ENCODE measurements at regions not wholly inside any gene's neighbourhood (a gene's known extent, or its start where the extent isn't known, plus 50 kb on each side); places are given as distances from the start of the nearest gene placed in this dataset.

DNA sequence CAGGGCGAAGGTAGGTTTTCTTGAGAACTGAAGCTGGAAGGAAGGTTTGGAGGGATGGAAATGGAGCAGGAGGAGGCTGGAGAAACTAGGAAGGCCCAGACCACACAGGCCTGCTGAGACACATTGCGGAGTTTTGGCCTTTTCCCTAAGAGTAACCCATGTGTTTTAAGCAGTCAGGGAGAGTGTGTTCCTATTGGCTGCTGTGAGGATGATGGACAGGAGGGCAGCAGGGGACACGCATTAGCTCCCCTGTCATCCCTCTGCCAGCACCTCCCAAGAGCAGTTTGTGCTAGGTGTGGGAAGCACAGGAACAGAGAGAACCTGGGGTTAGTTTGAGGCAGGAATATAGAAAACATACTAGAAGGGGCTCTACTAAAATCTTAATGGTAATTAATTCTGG, 842.1 kb downstream of the TBC1D22A start:
- DNase-seq: no peak

- DNase-seq: no peak
Measured at GRCh38 chr22:47602732-47603131, 840.3 kb downstream of the TBC1D22A start.

- DNase-seq: no peak
Measured at GRCh38 chr22:47601666-47602065, 839.2 kb downstream of the TBC1D22A start.

- no peak for DNase-seq
Measured at GRCh38 chr22:47600791-47601625, 838.6 kb downstream of the TBC1D22A start.

- no peak for DNase-seq
Measured at GRCh38 chr22:47600281-47600680, 837.8 kb downstream of the TBC1D22A start.

DNA sequence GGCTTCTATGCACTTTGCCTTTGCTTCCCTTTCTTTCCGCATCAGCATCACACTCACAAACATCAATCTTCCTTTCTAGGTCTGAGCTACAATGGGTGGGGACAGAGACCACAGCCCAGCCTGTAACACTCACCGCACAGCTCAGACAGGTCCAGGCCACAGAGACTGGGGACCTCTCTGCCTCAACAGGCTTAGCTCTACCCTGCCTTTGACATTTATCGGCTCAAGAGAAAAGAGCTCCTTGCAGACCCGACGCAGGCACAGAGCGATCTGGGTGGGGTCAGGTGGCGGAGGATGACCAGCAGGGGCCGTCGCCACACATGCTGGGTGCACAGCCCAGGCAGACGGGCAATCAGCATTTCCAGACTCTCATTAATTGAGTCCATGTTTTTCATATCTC, 837.3 kb downstream of the TBC1D22A start:
- DNase-seq: no peak

DNA sequence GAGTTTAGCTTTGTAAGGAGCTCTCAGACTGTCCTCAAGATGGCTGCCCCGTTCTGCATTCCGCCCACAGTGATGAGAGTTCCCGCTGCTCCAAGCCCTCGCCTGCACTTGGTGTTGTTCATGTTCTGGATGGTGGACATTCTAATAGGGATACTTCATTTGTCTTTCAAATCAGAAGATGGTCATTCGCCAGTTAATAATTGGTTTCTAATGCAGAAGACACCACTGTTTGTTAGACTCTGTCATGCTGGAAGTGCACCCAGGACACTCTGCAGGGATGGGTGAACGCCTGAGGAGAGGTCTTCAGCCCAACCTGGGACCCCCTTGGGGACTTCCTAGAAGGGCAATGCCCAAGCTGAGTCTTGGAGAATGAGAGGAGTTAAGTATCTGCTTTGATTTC, 836.4 kb downstream of the TBC1D22A start:
- no peak for DNase-seq

DNA sequence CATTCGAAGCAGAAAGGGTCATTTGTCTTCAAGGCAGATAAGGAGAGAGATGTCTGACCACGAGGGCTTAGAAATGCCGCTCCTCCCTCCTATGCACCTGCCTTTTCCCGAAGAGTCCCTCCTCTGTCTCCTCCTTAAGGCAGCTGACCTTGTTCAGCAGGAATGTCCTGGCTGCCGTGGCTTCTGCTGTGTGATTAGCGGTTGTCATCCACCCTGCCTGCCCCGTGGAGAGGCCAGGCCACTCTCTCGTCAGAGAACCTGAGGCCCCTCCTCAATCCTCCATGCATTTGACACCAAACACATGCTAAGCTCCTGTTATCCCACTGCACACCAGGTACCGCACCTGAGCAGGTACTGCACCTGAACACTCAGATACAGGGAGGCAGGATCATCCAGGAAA, 834.6 kb downstream of the TBC1D22A start:
- no peak for DNase-seq

GRCh38 chr22:47596176-47596690, 833.8 kb downstream of the TBC1D22A start:
- no peak for DNase-seq

DNA sequence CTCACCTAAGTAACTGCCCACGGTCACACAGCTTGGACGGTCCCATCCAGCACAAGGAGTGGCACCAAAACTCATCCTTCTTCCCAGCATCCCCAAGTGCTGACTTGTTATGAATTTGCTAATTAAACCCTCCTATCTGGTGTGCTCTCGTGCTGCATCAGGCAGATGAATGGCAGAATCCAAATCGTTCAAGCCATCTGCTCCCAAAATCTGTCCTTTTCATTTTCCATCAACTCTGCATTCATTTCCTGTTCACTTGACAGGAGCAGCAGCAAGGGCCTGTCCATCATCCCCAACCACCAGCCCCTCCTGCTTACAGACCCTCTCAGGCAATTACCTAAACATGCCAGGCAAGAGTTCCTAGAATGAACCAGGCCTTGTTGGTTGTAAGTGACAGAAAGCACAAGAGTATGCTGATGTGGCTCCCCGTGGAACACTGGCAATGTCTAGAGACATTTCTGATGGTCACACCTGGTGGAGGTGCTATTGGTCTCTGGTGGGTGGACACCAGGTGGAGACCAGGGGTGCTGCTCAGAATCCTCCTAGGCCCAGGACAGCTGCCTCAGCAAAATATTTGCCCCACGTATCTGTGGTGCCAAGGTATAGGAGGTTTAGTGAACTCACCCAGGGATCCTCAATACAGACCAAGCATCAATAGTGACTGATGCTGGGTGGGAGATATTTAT, 832.5 kb downstream of the TBC1D22A start:
- DNase-seq: no peak

GRCh38 chr22:47593911-47594311, 831.5 kb downstream of the TBC1D22A start:
- DNase-seq: no peak

DNA sequence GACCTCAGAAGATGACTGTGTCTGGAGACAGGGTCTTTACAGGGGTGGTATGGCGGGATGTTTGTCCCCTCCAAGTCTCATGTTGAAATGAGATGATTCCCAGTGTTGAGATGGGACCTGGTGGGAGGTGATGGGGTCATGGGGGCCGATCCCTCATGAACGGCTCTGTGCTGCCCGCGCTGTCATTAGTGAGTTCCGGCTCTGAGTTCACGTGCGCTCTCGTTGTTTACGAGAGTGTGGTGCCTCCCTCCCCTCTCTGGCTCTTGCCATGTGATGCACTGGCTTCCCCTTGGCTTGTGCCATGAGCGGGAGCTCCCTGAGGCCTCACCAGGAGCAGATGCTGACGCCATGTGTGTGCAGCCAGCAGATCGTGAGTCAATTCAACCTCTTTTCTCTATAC, 830.8 kb downstream of the TBC1D22A start:
- no peak for DNase-seq

- DNase-seq: no peak
Measured at GRCh38 chr22:47592791-47593190, 830.3 kb downstream of the TBC1D22A start.

DNA sequence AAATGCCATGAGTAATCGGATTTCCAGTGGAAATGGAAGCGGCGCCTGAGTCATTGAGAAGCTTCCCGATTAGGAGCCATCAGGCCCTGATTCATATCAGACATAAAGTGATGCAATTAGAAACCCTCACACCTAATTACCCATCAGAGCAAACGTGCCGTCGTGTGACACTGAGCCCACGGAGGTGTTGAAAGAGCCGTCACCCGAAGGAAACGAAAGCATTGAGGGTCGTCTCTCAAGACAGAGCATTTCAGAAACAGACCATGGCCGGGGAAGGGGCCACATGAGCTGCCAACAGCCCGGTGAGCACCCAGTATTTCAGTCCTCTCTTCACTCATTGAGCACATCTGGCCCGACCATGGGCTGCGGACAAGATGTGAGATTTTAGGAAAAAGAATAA, 829.3 kb downstream of the TBC1D22A start:
- DNase-seq: no peak

DNA sequence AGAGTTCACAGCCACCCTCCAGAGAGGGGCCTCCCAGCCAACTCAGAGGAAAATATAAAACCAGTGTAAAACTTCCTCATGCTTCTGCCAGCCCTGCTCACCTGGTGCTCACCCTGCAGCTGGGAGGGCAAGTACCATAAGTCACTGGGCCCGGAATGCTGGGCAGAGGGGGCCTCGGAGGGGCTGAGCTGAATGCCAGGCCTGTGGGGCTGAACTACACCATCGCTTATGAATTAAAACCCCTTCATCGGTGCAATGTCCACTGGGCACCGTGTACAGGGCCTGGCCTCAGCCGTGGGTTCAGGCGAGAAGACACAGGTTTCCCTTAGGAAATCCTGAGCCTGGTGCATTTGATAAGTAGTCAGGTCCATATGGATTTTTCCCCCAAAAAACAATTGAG, 828.6 kb downstream of the TBC1D22A start:
- DNase-seq: no peak

DNA sequence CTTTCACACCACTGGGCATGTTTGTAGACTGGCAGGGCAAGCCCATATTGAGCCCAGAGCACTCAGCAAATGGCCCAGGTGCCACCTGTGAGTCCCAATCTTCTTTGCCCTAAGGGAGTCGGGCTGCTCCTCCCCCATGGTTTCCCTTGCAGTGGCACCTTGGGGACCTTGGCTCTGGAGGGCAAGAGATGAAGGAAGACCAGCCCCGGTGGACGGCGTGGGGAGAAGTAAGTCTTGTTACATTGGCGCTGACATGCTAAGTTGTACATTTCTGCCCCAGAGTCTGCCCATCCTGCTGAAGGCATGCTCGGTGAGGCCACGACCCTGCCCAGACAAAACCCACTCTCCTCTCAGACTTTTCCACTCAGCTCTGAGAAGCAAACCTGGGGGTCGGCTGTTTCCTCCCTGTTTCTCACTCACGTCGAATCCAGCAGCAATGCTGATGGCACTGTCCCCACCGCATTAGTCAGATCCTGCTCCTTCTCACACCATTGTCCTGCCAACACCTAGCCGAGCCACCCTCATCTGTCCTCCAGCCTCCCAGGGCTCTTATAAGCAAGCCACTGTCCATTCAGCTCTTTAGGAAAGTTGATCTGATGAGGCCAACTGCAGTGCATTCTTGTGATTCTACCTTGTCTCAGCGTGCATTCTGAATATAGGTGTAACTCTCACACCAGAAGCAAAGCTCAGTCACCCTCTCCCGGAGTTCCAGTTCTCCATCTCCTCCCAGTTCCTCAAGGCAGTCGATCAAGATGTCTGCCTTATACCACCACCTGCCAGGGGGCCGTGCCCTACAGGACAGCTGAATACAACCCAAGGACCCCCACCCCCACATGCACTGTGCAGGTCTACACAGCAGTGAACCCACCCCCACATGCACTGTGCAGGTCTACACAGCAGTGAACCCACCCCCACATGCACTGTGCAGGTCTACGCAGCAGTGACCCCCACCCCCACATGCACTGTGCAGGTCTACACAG, 827.1 kb downstream of the TBC1D22A start:
- DNase-seq: no peak

- DNase-seq: no peak
Measured at GRCh38 chr22:47588578-47588960, 826.1 kb downstream of the TBC1D22A start.

DNA sequence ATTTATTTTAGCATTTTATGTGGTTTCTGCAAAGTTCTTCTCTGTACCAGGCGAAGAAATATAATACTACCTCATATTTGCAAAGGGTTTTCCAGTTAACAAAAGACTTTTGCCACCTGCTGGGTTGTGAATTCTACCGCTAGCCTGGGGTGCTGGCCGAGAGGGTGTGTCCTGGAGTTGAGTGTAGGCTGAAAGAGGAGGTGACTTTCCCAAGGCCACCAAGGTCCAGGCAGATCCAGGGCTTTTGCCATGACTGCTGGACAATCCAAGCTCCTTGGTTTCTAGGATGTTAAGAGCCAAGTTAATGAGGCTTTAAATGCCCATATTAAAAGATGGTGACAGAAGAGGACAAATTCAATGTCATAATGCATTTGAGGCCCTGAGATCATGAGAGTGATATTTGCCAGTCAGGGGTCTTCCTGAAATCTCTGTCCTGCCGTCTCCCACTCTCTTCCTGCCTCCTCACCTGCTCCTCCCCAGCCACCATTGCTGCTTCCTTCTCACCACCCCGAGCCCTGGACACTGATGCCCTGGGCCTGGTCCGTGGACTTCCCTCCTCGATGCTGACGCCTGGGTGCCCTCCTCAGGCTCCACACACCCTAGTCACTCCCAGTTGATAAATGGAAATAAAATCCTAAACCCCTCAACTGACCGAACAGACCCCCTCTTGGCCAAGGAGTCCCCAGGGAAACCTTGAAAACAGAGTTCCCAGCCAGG, 825.6 kb downstream of the TBC1D22A start:
- DNase-seq: no peak

- DNase-seq: no peak
Measured at GRCh38 chr22:47587361-47587760, 824.9 kb downstream of the TBC1D22A start.

DNA sequence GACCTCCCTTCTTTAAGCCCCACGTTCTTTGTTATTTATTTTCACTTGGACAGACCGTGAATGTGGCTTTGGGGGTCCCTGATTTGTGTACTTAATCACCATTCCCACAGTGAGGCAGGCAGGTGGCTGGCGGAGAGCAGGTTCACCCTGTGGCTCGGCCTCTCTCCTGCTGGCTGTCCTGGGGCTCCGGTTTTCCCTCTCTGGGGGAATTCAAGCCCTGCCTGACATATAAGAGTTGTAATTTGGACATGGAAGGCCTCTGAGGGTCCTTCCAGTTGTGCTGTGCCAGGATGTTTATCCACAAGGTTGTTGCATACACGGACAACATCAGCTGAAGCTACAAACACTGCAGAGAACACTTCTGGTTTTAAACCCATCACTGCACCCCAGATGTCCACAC, 824.5 kb downstream of the TBC1D22A start:
- no peak for DNase-seq

- no peak for DNase-seq
Measured at GRCh38 chr22:47586038-47586437, 823.6 kb downstream of the TBC1D22A start.

GRCh38 chr22:47583959-47584562, 821.6 kb downstream of the TBC1D22A start:
- DNase-seq: no peak
